GM12878 (cell line): ENCODE measurements at regions not wholly inside any gene's neighbourhood (a gene's known extent, or its start where the extent isn't known, plus 50 kb on each side); places are given as distances from the start of the nearest gene placed in this dataset.
A peak's percentile ranks its signal among the peaks of the same experiment; 100 is the strongest.

Experiments used
- ATAC-seq: fragments of 200-7000 bp; cut with Tn5 transposase; 3 replicates; pipeline ENCODE4 v1.9.1; 2020; ENCODE audit warnings: mild to moderate bottlenecking, moderate library complexity
- BruUV-seq: library from RNA; stranded (reverse); fragments of 400-500 nt; replicated peaks from 2 replicates; lab custom pipeline; 2021; lab: Mats Ljungman, UMichigan
- CTCF ChIA-PET: fragments of 300-600 bp; sonication (Branson Sonifier 250); formaldehyde crosslinking; extraction: SDS; loops from one replicate; lab custom pipeline; 2021; ENCODE audit warnings: inconsistent platforms; lab: Yijun Ruan, JAX
- POLR2A ChIA-PET: fragments of 350-600 bp; formaldehyde crosslinking; extraction: SDS; loops from one replicate; lab custom pipeline; 2021; ENCODE audit warnings: inconsistent platforms; lab: Charles Lee
- RAD21 ChIA-PET: fragments of 300-600 bp; sonication (Branson Sonifier 250); formaldehyde crosslinking; loops from one replicate; lab custom pipeline; 2023; ENCODE audit warnings: antibody characterized with exemption; ENCODE audit not compliant: unreplicated experiment; lab: Charles Lee
- SMC1A ChIA-PET: fragments of 300-600 bp; sonication (Branson Sonifier 250); formaldehyde crosslinking; loops from one replicate; lab custom pipeline; 2023; ENCODE audit not compliant: unreplicated experiment, uncharacterized antibody; lab: Charles Lee
- DNase-seq: peaks from one replicate; pipeline ENCODE4 v3.0.0-alpha.2; 2011; ENCODE audit warnings: low read depth, low spot score
- FAIRE-seq: peaks from 3 replicates; lab custom pipeline; 2011; peaks lifted over from hg19 to GRCh38; lab: Jason Lieb, UNC
- H2AFZ ChIP-seq: 2 replicates; pipeline ENCODE4 v1.6.0; 2011; ENCODE audit warnings: low read depth, low read length, control low read depth; ENCODE audit not compliant: control insufficient read depth
- H3K27ac ChIP-seq: 2 replicates; pipeline ENCODE4 v1.5.1; 2011; ENCODE audit warnings: control low read depth; ENCODE audit not compliant: control insufficient read depth, insufficient read depth
- H3K27me3 ChIP-seq, 2 experiments: replicated peaks in 1 of 2; 2 replicates each; pipeline versions ENCODE4 v1.6.0 to v1.6.1; 2011; ENCODE audit warnings: low read length in 1 of 2; ENCODE audit not compliant: control insufficient read depth in 2 of 2, insufficient read depth in 2 of 2
- H3K36me3 ChIP-seq, 2 experiments: 2 replicates each; pipeline ENCODE4 v1.5.1; 2011; ENCODE audit warnings: low read length in 1 of 2; ENCODE audit not compliant: control insufficient read depth in 2 of 2, insufficient read depth in 2 of 2
- H3K4me1 ChIP-seq: 2 replicates; pipeline ENCODE4 v1.6.1; 2011; ENCODE audit warnings: mild to moderate bottlenecking, low read length, moderate library complexity, mixed read lengths; ENCODE audit not compliant: control insufficient read depth, insufficient read depth
- H3K4me2 ChIP-seq: 2 replicates; pipeline ENCODE4 v1.6.0; 2011; ENCODE audit warnings: control low read depth; ENCODE audit not compliant: control insufficient read depth, insufficient read depth
- H3K4me3 ChIP-seq: fragments of 200-600 bp; sonication (generic); 2 replicates; pipeline ENCODE4 v1.5.1; 2016
- H3K79me2 ChIP-seq: 2 replicates; pipeline ENCODE4 v1.6.0; 2011; ENCODE audit warnings: low read length; ENCODE audit not compliant: control insufficient read depth, insufficient read depth
- H3K9ac ChIP-seq: 2 replicates; pipeline ENCODE4 v1.8.0; 2011; ENCODE audit warnings: low read length, control low read depth, mixed read lengths; ENCODE audit not compliant: control insufficient read depth, insufficient read depth
- H3K9me3 ChIP-seq: replicated peaks from 3 replicates; pipeline ENCODE4 v1.5.1; 2011; ENCODE audit warnings: mild to moderate bottlenecking, low read length; ENCODE audit not compliant: control insufficient read depth, insufficient read depth
- H4K20me1 ChIP-seq: 2 replicates; pipeline ENCODE4 v1.6.0; 2011; ENCODE audit not compliant: control insufficient read depth, insufficient read depth
- BHLHE40 ChIP-seq, 2 experiments: fragments of 450-650 bp in 1 of 2; IDR thresholded peaks; 2 replicates each; pipeline ENCODE4 v1.6.1; 2011 to 2017; ENCODE audit warnings: low read depth in 2 of 2, borderline replicate concordance in 1 of 2, improper control_type of control experiment in 1 of 2, low read length in 1 of 2, mild to moderate bottlenecking in 1 of 2
- CREM ChIP-seq: IDR thresholded peaks from 2 replicates; pipeline ENCODE4 v1.6.1; 2014; ENCODE audit warnings: antibody characterized with exemption, low read depth
- EED ChIP-seq: sonication (generic); IDR thresholded peaks from 2 replicates; pipeline ENCODE4 v1.6.1; 2016; ENCODE audit warnings: antibody characterized with exemption, low read depth
- EZH2 ChIP-seq: IDR thresholded peaks from 2 replicates; pipeline ENCODE4 v1.6.1; 2012; ENCODE audit warnings: low read depth, mild to moderate bottlenecking, control low read depth, inconsistent platforms, low read length, borderline replicate concordance; ENCODE audit not compliant: control insufficient read depth
- FOS ChIP-seq: IDR thresholded peaks from 3 replicates; pipeline ENCODE4 v1.6.1; 2011; ENCODE audit warnings: borderline replicate concordance; ENCODE audit not compliant: insufficient read length; ENCODE audit errors: extremely low read depth
- FOXK2 ChIP-seq: fragments of 450-650 bp; IDR thresholded peaks from 2 replicates; pipeline ENCODE4 v1.6.1; 2017; ENCODE audit warnings: mild to moderate bottlenecking, moderate library complexity
- GABPA ChIP-seq: IDR thresholded peaks from 2 replicates; pipeline ENCODE4 v1.6.1; 2014; ENCODE audit warnings: antibody characterized with exemption, low read depth, mild to moderate bottlenecking, inconsistent platforms
- KLF5 ChIP-seq: fragments of 450-650 bp; IDR thresholded peaks from 2 replicates; pipeline ENCODE4 v1.6.1; 2014; ENCODE audit warnings: mild to moderate bottlenecking; ENCODE audit not compliant: partially characterized antibody
- NBN ChIP-seq: fragments of 450-650 bp; IDR thresholded peaks from 2 replicates; pipeline ENCODE4 v1.6.1; 2016
- RBBP5 ChIP-seq: fragments of 200-600 bp; sonication (generic); conservative IDR thresholded peaks from 2 replicates; pipeline ENCODE4 v1.6.1; 2016
- SMARCA5 ChIP-seq: fragments of 450-650 bp; IDR thresholded peaks from 2 replicates; pipeline ENCODE4 v1.6.1; 2017; ENCODE audit warnings: mild to moderate bottlenecking
- SREBF2 ChIP-seq: IDR thresholded peaks from 2 replicates; pipeline ENCODE4 v1.6.1; 2012; ENCODE audit warnings: mild to moderate bottlenecking, low read length
- SRF ChIP-seq, 2 experiments: IDR thresholded peaks; 2 replicates each; pipeline ENCODE4 v1.6.1; 2011; ENCODE audit warnings: low read depth in 2 of 2, low read length in 2 of 2, mild to moderate bottlenecking in 1 of 2, moderate library complexity in 1 of 2
- SUPT20H ChIP-seq: IDR thresholded peaks from 2 replicates; pipeline ENCODE4 v1.6.1; 2011; ENCODE audit warnings: low read depth, mild to moderate bottlenecking, low read length, moderate library complexity, borderline replicate concordance; ENCODE audit not compliant: control insufficient read depth
- TCF3 ChIP-seq: IDR thresholded peaks from 2 replicates; pipeline ENCODE4 v1.6.1; 2012; ENCODE audit warnings: low read depth, mild to moderate bottlenecking, low read length, borderline replicate concordance; ENCODE audit not compliant: insufficient read depth
- TCF7 ChIP-seq: IDR thresholded peaks from 2 replicates; pipeline ENCODE4 v1.6.1; 2014; ENCODE audit warnings: antibody characterized with exemption, borderline replicate concordance
- YBX1 ChIP-seq: fragments of 450-650 bp; IDR thresholded peaks from 2 replicates; pipeline ENCODE4 v1.6.1; 2016; ENCODE audit warnings: antibody characterized with exemption
- WGBS: methylation state at CpG from one replicate; pipeline ENCODE4 v1.1.6; 2016; ENCODE audit warnings: low lambda C conversion rate; ENCODE audit not compliant: insufficient replicate concordance, insufficient coverage; ENCODE audit errors: missing lambda C conversion rate; 5-methylcytosine and 5-hydroxymethylcytosine counted together
- in situ Hi-C: fragments of 300-500 bp; cut with MboI; formaldehyde crosslinking; loops from 9 replicates; pipeline ENCODE4 v1.14.3; 2018; ENCODE audit warnings: mixed read lengths
- intact Hi-C: fragments of 100-400 bp; cut with micrococcal nuclease; formaldehyde crosslinking; loops from one replicate; pipeline ENCODE4 v1.14.2; 2022; ENCODE audit not compliant: unreplicated experiment
- TF ChIP-seq, protein P1 (sequence below): IDR thresholded peaks from 2 replicates; pipeline ENCODE4 v1.6.1; 2011; ENCODE audit warnings: low read depth, low read length, improper control_type of control experiment, borderline replicate concordance
- TF ChIP-seq, protein P2 (sequence below), 3 experiments: IDR thresholded peaks in 2 of 3; conservative IDR thresholded peaks in 1 of 3; 2 replicates each; pipeline ENCODE4 v1.5.1; 2011; ENCODE audit warnings: low read depth in 3 of 3, low read length in 3 of 3, mild to moderate bottlenecking in 3 of 3, control low read depth in 2 of 3, moderate library complexity in 2 of 3, inconsistent platforms in 1 of 3, mixed read lengths in 1 of 3; ENCODE audit not compliant: control insufficient read depth in 2 of 3, insufficient read depth in 1 of 3; ENCODE audit errors: extremely low read depth in 1 of 3

DNA sequence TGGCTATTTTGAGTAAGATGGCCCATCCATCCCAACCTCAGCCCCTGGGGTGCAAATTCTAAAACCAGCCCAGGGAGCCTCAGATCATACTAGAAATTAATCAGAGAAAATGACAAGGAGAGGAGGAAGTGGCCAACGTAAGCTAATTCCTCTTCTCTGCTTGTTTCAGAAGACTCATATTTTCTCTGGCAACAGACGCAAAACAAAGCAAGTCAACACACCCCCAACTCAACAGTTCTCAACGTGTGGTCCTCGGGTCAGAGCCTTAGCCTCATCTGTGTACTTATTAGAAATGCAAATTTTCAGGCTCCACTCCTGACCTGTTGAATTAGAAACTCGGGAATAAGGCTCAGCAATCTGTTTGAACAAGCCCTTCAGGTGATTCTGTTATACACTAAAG, 413.9 kb upstream of the AUTS2 start:
- H3K9ac ChIP-seq: no peak overlapping the region
- no peak for FAIRE-seq
- POLR2A ChIA-PET: no interaction called here
- H3K4me1 ChIP-seq: no peaks in the 10 kb centered on the region
- no peaks in the 10 kb centered on the region for H4K20me1 ChIP-seq
- H3K27me3 ChIP-seq: no peaks in the 10 kb centered on the region
- no peak overlapping the region for H3K4me2 ChIP-seq
- TF ChIP-seq FOXK2: no peak
- no peak for TF ChIP-seq CREM
- no peak for TF ChIP-seq EZH2
- TF ChIP-seq EED: no peak
- TF ChIP-seq, protein P1, sequence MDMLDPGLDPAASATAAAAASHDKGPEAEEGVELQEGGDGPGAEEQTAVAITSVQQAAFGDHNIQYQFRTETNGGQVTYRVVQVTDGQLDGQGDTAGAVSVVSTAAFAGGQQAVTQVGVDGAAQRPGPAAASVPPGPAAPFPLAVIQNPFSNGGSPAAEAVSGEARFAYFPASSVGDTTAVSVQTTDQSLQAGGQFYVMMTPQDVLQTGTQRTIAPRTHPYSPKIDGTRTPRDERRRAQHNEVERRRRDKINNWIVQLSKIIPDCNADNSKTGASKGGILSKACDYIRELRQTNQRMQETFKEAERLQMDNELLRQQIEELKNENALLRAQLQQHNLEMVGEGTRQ: no peak
- TF ChIP-seq BHLHE40 (IDR thresholded peaks at IDR 0.05; ENCODE audit: borderline replicate concordance in 1 of 2, low read depth in 2 of 2, low read length in 1 of 2): no peak
- TF ChIP-seq, all 136 proteins: peak for 0
- ChIA-PET RAD21 (no interaction called here), CTCF (no interaction called here), SMC1A (no interaction called here)
- DNase-seq (no peak), ATAC-seq (peak; percentile 69)
- in situ Hi-C loops: no loop called here
- H3K4me3 ChIP-seq: no peak overlapping the region
- no peak overlapping the region for H3K27ac ChIP-seq
- no peaks in the 10 kb centered on the region for H3K9me3 ChIP-seq
- 13% methylated on average over 5 of the region's 5 CpGs for WGBS
- H3K36me3 ChIP-seq: no peaks in the 10 kb centered on the region
- no TSS peak for BruUV-seq
- intact Hi-C loops: no loop called here
- H2AFZ ChIP-seq: no peak overlapping the region
- no peaks in the 10 kb centered on the region for H3K79me2 ChIP-seq

DNA sequence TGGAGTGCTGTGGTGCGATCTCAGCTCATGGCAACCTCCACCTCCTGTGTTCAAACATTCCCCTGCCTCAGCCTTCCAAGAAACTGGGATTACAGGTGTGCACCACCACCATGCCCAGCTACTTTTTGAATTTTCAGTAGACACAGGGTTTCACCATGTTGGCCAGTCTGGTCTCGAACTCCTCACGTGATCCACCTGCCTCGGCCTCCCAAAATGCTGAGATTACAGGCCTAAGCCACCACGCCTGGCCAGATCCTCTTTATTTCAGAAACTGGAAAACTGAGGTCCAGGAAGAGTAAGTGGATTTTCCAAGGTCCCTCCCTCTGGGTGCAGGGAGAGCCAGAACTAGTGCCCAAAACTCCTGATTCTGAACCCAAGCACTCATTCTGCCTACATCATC, 413.1 kb upstream of the AUTS2 start:
- WGBS: 0% methylated on average over 5 of the region's 5 CpGs
- SMC1A ChIA-PET: no interaction called here
- no TSS peak for BruUV-seq
- TF ChIP-seq SMARCA5 (no peak), SRF (IDR thresholded peaks at IDR 0.05; ENCODE audit: low read depth in 2 of 2, low read length in 2 of 2) (no peak), YBX1 (no peak), RBBP5 (no peak), SUPT20H (no peak), SREBF2 (no peak), TCF3 (no peak), KLF5 (no peak), NBN (no peak), FOS (no peak), GABPA (no peak), TCF7 (no peak)
- TF ChIP-seq, protein P2, sequence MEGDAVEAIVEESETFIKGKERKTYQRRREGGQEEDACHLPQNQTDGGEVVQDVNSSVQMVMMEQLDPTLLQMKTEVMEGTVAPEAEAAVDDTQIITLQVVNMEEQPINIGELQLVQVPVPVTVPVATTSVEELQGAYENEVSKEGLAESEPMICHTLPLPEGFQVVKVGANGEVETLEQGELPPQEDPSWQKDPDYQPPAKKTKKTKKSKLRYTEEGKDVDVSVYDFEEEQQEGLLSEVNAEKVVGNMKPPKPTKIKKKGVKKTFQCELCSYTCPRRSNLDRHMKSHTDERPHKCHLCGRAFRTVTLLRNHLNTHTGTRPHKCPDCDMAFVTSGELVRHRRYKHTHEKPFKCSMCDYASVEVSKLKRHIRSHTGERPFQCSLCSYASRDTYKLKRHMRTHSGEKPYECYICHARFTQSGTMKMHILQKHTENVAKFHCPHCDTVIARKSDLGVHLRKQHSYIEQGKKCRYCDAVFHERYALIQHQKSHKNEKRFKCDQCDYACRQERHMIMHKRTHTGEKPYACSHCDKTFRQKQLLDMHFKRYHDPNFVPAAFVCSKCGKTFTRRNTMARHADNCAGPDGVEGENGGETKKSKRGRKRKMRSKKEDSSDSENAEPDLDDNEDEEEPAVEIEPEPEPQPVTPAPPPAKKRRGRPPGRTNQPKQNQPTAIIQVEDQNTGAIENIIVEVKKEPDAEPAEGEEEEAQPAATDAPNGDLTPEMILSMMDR (IDR thresholded peaks at IDR 0.05 in 2 of 3, conservative IDR thresholded peaks at IDR 0.05 in 1 of 3; ENCODE audit: control insufficient read depth in 2 of 3, extremely low read depth in 1 of 3, insufficient read depth in 1 of 3, low read depth in 3 of 3, low read length in 3 of 3): no peak

More for the DNA sequence above, 413.1 kb upstream of the AUTS2 start:
- H3K9me3 ChIP-seq: no peaks in the 10 kb centered on the region
- in situ Hi-C loops (no loop called here), intact Hi-C loops (no loop called here)
- H3K4me1 ChIP-seq: no peaks in the 10 kb centered on the region
- H4K20me1 ChIP-seq: no peaks in the 10 kb centered on the region
- FAIRE-seq: no peak
- POLR2A ChIA-PET: no interaction called here
- no peak overlapping the region for H3K27ac ChIP-seq
- no peak overlapping the region for H2AFZ ChIP-seq
- no peak overlapping the region for H3K4me3 ChIP-seq
- no peak for DNase-seq
- no peaks in the 10 kb centered on the region for H3K79me2 ChIP-seq
- no peak overlapping the region for H3K4me2 ChIP-seq
- CTCF ChIA-PET: no interaction called here
- RAD21 ChIA-PET: no interaction called here
- no peak overlapping the region for H3K9ac ChIP-seq
- no peaks in the 10 kb centered on the region for H3K27me3 ChIP-seq
- ATAC-seq: no peak
- no peaks in the 10 kb centered on the region for H3K36me3 ChIP-seq
